Neural cell (in vitro differentiated cells): ENCODE measurements at regions not wholly inside any gene's neighbourhood (a gene's known extent, or its start where the extent isn't known, plus 50 kb on each side); places are given as distances from the start of the nearest gene placed in this dataset.

Experiments
- H2AFZ ChIP-seq: fragments of 200-600, 300-800 bp; sonication (generic), shearing (Covaris generic); 2 replicates; pipeline ENCODE4 v1.6.0; 2014; ENCODE audit warnings: low read depth, mild to moderate bottlenecking, antibody characterized with exemption, low read length, moderate library complexity
- H3F3A ChIP-seq: fragments of 200-600 bp; shearing (Covaris generic); 2 replicates; pipeline ENCODE4 v1.6.1; 2016; ENCODE audit warnings: mild to moderate bottlenecking, moderate library complexity, mixed read lengths, antibody characterized with exemption, low read length; ENCODE audit not compliant: insufficient read depth, poor library complexity, severe bottlenecking
- H3K27ac ChIP-seq: fragments of 200-600, 300-800 bp; sonication (generic), shearing (Covaris generic); 2 replicates; pipeline ENCODE4 v1.5.1; 2014; ENCODE audit warnings: mild to moderate bottlenecking, low read length, moderate library complexity
- H3K27me3 ChIP-seq: fragments of 300-800, 200-600 bp; sonication (generic), shearing (Covaris generic); 2 replicates; pipeline ENCODE4 v1.6.0; 2014; ENCODE audit warnings: mild to moderate bottlenecking, low read depth, low read length, moderate library complexity; ENCODE audit not compliant: insufficient read depth
- H3K36me3 ChIP-seq: fragments of 300-800, 200-600 bp; sonication (generic), shearing (Covaris generic); 2 replicates; pipeline ENCODE4 v1.5.1; 2014; ENCODE audit warnings: mild to moderate bottlenecking, antibody characterized with exemption, low read length, moderate library complexity; ENCODE audit not compliant: insufficient read depth
- H3K4me2 ChIP-seq: fragments of 300-800, 200-600 bp; sonication (generic), shearing (Covaris generic); 2 replicates; pipeline ENCODE4 v1.6.0; 2014; ENCODE audit warnings: mild to moderate bottlenecking, low read length
- H3K4me3 ChIP-seq: fragments of 300-800, 200-600 bp; sonication (generic), shearing (Covaris generic); 2 replicates; pipeline ENCODE4 v1.5.1; 2014; ENCODE audit warnings: mild to moderate bottlenecking, low read length, moderate library complexity
- H3K79me2 ChIP-seq: fragments of 200-600 bp; shearing (Covaris generic); replicated peaks from 2 replicates; pipeline ENCODE4 v1.6.0; 2014; ENCODE audit warnings: mild to moderate bottlenecking, low read length, moderate library complexity; ENCODE audit not compliant: insufficient read depth
- H3K9ac ChIP-seq: fragments of 300-800, 200-600 bp; sonication (generic), shearing (Covaris generic); 2 replicates; pipeline ENCODE4 v1.6.1; 2016; ENCODE audit warnings: mild to moderate bottlenecking, low read length, mixed read lengths
- H3K9me2 ChIP-seq: fragments of 200-600 bp; shearing (Covaris generic); 2 replicates; pipeline ENCODE4 v1.6.1; 2016; ENCODE audit warnings: mild to moderate bottlenecking, low read length, mixed read lengths; ENCODE audit not compliant: insufficient read depth
- H3K9me3 ChIP-seq: fragments of 200-600, 300-800 bp; sonication (generic), shearing (Covaris generic); 2 replicates; pipeline ENCODE4 v1.6.1; 2016; ENCODE audit warnings: mild to moderate bottlenecking, mixed run types, low read length, moderate library complexity, mixed read lengths
- H4K20me1 ChIP-seq: fragments of 200-600 bp; shearing (Covaris generic); 2 replicates; pipeline ENCODE4 v1.6.1; 2016; ENCODE audit warnings: mild to moderate bottlenecking, mixed run types; ENCODE audit not compliant: insufficient read depth
- CTCF ChIP-seq: fragments of 450-650 bp; IDR thresholded peaks from 2 replicates; pipeline ENCODE4 v1.5.1; 2014; ENCODE audit warnings: antibody characterized with exemption, mild to moderate bottlenecking, moderate library complexity; ENCODE audit not compliant: poor library complexity, severe bottlenecking
- EP300 ChIP-seq: fragments of 450-650 bp; conservative IDR thresholded peaks from 2 replicates; pipeline ENCODE4 v1.6.1; 2014; ENCODE audit warnings: antibody characterized with exemption, mild to moderate bottlenecking, moderate library complexity; ENCODE audit not compliant: poor library complexity, severe bottlenecking
- EZH2 ChIP-seq: fragments of 200-600, 300-800 bp; shearing (Covaris generic), sonication (generic); IDR thresholded peaks from 2 replicates; pipeline ENCODE4 v1.6.1; 2014; ENCODE audit warnings: antibody characterized with exemption, low read length, borderline replicate concordance, mild to moderate bottlenecking; ENCODE audit not compliant: insufficient read depth, poor library complexity, severe bottlenecking
- MXI1 ChIP-seq: fragments of 450-650 bp; conservative IDR thresholded peaks from 2 replicates; pipeline ENCODE4 v1.6.1; 2014; ENCODE audit warnings: antibody characterized with exemption, mild to moderate bottlenecking; ENCODE audit not compliant: poor library complexity, severe bottlenecking
- POLR2AphosphoS5 ChIP-seq: IDR thresholded peaks from 2 replicates; pipeline ENCODE4 v1.6.1; 2012
- RAD21 ChIP-seq: fragments of 450-650 bp; conservative IDR thresholded peaks from 2 replicates; pipeline ENCODE4 v1.6.1; 2014; ENCODE audit warnings: antibody characterized with exemption, mild to moderate bottlenecking, moderate library complexity
- REST ChIP-seq: IDR thresholded peaks from 2 replicates; pipeline ENCODE4 v1.6.1; 2012; ENCODE audit warnings: borderline replicate concordance
- SMC3 ChIP-seq: fragments of 450-650 bp; conservative IDR thresholded peaks from 2 replicates; pipeline ENCODE4 v1.6.1; 2014; ENCODE audit warnings: antibody characterized with exemption, mild to moderate bottlenecking, moderate library complexity; ENCODE audit not compliant: poor library complexity
- TAF1 ChIP-seq: IDR thresholded peaks from 2 replicates; pipeline ENCODE4 v1.6.1; 2012; ENCODE audit warnings: low read depth

GRCh38 chr10:71158251-71158650 is 54.1 kb upstream of the UNC5B start:
- TF ChIP-seq MXI1 (no peak), POLR2AphosphoS5 (no peak), EZH2 (no peak), EP300 (no peak), CTCF (no peak), REST (no peak), SMC3 (no peak), RAD21 (no peak), TAF1 (no peak)
- no peak overlapping the region for H3K4me3 ChIP-seq

GRCh38 chr10:71158902-71159301 is 53.5 kb upstream of the UNC5B start:
- Histone ChIP-seq H3K9ac (no peak overlapping the region), H3K4me2 (no peak overlapping the region), H3K27me3 (no peaks in the 10 kb centered on the region), H3K27ac (no peak overlapping the region), H4K20me1 (no peaks in the 10 kb centered on the region), H3K9me3 (no peaks in the 10 kb centered on the region), H3K36me3 (no peaks in the 10 kb centered on the region), H3K79me2 (no peaks in the 10 kb centered on the region), H2AFZ (no peak overlapping the region), H3K4me3 (no peak overlapping the region), H3F3A (no peaks in the 10 kb centered on the region), H3K9me2 (no peaks in the 10 kb centered on the region)
- TF ChIP-seq POLR2AphosphoS5 = no peak
- TF ChIP-seq TAF1 = no peak
- no peak for TF ChIP-seq RAD21
- TF ChIP-seq REST = no peak
- no peak for TF ChIP-seq EZH2
- TF ChIP-seq EP300 = no peak

More at GRCh38 chr10:71158251-71158650, 54.1 kb upstream of the UNC5B start:
- H3F3A ChIP-seq = no peaks in the 10 kb centered on the region
- H3K27me3 ChIP-seq = no peaks in the 10 kb centered on the region
- H3K9ac ChIP-seq = no peak overlapping the region
- H3K79me2 ChIP-seq = no peaks in the 10 kb centered on the region
- H4K20me1 ChIP-seq = no peaks in the 10 kb centered on the region
- H2AFZ ChIP-seq = no peak overlapping the region
- H3K27ac ChIP-seq = no peak overlapping the region
- no peaks in the 10 kb centered on the region for H3K9me2 ChIP-seq
- H3K36me3 ChIP-seq = no peaks in the 10 kb centered on the region
- no peaks in the 10 kb centered on the region for H3K9me3 ChIP-seq
- no peak overlapping the region for H3K4me2 ChIP-seq
